HG03558 (cell line): ENCODE measurements at regions not wholly inside any gene's neighbourhood (a gene's known extent, or its start where the extent isn't known, plus 50 kb on each side); places are given as distances from the start of the nearest gene placed in this dataset.

Experiments used
- ATAC-seq: cut with Tn5 transposase; IDR thresholded peaks from one replicate; pipeline ENCODE4 v1.9.1; 2021; ENCODE audit warnings: moderate number of reproducible peaks; ENCODE audit not compliant: unreplicated experiment; ENCODE audit errors: extremely low read depth

DNA sequence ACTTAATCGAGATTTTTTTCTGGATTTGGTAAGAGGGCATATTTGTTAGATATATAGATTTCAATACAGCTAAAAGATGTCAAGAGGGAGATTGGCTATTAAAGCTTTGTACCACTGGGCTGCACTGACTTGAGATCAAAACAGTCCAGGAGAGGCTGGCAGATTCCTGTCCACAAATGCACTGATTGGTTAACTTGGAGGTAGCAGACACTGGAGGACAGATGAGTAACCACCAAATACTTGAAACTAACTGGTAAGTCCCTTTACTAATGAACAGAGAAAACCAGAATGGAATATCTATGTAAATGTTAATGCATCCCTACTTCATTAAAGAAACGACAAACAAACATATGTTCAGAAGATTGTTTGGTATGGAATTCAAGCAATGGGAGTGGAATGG lies 416.6 kb downstream of the LRIG3 start:
- ATAC-seq, result no peak

DNA sequence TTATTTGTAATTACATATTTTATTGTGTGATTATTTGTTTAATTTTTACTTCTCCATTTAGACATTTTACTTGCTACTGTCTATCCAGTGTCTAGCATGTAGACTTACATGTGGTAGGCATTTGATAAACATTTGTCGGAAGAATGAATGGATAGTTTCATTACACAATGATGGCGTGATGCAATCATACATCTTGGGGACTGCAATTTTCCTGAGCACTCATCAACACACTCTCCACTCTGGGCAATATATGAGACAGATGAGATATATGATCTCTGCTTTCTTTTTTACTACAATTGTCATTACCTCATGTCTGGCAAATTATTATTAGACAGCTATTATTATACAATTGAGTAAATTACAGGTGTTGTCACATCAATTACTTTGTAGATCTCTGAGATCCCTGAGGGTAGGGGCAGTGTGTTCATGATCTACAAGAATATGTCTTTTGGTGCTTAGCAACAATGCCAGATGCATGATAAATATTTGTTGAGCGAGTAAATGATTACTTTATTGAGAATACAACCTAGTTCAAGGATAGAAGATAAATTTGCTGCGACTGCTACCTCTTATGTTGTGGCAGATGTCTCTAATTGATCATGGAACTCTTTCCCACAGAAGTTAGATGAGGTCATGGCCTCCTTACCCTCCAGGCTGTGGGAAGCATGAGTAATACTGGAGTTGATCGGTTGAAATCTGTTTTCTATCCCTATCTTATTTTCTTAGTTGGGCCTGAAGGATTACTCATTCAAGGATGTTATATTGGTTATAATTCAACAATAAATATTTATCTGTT lies 416.0 kb downstream of the LRIG3 start:
- ATAC-seq, result no peak

DNA sequence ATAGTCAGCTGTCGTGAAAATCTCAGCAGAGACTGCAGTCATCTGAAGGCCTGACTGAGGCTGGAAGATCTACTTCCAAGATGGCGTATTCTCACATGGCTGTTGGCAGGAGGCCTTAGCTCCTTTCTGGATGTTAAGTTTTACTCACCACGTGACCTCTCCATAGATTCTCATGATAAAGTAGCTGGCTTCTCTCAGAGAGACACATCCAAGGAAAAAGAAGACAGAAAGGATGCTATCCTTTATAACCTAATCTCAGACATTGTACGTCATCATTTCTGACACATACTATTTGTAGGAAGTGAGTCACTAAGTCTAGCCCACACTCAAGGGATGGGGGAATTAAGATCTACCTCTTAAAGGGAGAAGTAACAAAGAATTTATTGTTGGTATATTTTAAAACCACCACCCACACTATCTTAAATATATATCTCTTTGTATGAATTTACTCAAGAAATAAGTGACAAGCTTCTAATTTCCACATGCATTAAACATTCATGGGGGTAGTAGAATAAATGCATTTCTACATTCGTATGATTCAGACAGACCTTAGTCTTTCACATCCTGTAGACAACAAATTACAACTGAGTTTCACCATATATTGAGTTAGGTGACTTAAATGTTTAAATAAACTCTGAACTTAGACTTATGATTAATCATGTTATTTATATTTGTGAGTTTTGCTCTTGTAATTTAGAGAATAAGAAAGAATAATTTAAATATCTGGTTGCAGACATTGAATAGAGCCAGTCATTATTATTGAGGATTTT lies 411.0 kb downstream of the LRIG3 start:
- ATAC-seq, result no peak

DNA sequence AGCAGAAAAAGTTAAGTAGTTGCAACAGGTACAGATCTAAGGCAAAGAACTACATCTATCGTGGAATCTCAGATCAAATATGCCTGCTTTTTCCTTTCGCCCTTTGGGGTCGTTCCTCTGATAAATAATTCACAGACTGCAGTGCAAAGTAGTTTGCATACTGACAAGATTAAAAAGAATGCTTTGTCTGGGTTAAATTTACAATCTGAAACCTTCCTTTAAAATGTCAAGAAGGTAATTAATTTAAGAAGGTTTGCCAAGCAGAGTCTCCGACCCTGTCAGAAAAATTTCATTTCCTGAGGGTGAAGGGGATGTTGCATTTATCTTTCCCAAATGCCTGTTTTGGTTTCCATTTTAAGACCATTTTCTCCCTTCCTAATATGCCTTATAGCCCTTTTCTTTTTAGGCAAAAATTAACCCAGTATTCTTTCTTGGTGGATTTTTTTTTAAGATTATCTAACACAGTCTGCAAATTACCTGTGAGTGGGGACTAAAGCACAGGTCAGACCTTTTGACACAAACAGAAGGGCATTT lies 406.9 kb downstream of the LRIG3 start:
- no peak for ATAC-seq

DNA sequence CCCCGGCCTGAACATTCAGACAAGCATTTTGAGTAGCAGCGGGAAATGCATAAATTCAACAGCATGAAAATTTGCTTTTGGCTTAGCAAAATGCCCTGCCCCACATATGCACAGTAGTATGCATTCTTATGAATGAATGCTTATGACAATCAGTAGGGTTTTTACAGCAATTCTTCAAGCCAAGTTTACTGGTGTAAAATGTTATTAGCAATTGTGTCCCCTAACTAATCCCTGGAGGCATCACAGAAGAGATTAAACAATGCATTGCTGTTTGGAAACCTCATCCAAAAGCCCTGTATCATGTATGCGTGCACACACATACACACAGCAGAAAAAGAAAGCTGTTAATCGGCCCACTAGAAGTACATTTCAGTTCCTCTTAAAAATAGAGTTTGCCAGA lies 406.5 kb downstream of the LRIG3 start:
- no peak for ATAC-seq

DNA sequence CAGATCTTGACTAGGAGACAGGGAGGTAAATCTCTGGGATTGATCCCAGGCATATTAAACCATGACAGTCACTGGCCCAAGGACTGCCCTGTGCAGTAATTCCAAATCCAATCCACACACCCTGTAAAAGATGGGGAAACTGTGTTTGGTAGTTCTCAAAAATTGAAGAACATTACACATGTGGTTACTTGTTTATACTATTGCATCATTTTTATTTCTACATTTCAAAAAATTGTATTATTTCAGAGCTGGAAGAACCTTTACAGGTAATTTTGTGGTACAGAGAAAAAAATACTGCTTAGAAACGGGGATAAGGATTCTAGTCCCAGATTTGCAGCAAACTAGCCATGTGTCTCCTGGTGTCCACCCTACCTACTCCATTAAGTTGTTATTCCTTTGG lies 400.5 kb downstream of the LRIG3 start:
- no peak for ATAC-seq

DNA sequence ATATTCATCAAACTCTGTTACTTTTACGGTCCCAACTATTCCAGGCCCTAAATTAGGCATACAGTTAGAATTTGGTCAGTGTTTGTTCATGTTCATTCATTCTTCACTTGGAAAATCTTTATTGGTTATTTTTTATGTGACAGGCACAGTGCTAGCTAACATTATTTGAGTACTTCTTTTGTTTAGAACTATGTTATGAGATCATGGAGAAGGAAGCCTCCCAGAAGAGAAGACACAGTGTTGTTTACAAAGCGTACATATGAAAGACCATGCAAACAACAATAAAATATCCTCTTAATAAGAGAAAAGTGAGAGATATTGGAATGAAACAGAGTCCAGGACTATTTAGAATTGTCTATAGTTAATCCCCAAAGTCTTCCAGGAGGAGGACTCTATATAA lies 399.2 kb downstream of the LRIG3 start:
- no peak for ATAC-seq

DNA sequence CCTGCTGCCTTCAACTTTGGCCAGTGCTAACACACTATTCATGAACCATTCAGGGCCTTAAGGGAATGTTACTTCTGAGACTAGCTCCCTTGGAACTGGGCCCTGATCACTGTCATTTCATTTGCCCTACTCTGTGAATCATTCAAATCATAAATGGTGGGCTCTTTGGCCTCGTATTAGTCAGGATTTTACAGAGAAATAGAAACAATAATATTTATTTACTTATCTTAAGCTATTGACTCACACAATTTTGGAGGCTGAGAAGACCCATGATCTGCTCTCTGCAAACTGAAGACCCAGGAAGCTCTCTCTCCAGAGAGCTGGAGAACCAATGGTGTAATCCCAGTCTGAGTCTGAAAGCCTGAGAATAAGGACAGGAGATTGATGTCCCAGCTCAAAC lies 398.5 kb downstream of the LRIG3 start:
- ATAC-seq, result no peak

DNA sequence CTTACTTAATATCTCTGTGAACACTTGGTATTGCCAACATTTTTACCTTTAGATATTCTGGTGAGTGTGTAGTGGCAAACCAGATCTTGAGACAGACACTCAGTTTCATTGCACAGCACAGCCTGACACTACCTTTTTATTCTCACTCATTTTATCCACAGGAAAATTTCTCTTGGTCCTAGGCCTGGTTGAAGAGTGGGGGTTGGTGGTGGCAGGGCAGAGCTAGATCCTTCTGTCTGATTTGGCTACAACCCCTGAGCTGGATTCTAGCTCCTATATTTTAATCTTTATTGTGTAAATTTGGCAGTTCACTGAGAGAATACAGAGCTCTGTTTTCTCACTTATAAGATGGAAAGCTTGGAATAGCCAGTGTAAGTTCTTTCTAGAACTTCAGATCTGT lies 396.9 kb downstream of the LRIG3 start:
- no peak for ATAC-seq

DNA sequence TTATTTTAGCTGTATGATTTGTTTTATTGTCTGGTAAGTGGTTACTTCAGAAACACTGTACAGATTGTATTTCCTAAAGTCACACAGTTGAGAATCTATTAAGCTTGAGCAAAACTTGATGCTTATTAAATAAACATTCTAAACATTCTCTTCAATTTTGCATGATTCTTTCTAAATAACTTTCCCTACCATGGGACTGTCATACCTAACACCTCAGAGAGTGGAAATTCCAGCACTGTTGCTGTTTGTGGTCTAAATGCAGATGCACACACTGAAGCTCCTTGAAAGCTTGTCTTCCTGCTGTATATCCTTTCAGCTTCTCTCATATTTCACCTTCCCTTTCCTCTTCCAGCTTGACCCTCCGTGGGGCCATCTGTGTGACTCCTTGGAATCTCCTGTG lies 392.0 kb downstream of the LRIG3 start:
- ATAC-seq, result no peak

DNA sequence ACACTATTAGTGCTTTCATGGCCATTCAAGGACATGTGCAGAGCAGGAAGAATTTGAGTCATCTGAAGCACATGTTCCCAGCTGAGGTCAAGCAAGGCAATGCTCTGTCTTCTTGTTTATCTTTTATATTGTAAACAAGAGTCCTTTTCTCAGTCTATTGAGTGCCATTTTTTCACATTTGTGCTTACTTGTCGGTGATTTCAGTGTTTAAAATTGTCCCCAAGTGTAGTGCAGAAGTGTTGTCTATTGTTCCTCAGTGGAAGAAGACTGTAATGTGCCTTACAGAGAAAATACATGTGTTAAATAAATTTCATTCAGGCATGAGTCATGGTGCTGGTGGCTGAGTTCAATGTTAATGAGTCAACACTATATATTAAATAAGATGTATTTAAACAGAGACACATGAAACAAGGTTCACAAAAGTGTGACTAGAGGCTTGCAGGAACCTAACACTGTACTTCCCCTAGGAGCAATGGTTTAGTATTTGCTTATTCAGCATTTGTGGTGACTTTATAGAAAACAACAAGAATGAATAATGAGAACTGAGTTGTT lies 391.1 kb downstream of the LRIG3 start:
- ATAC-seq, result no peak

DNA sequence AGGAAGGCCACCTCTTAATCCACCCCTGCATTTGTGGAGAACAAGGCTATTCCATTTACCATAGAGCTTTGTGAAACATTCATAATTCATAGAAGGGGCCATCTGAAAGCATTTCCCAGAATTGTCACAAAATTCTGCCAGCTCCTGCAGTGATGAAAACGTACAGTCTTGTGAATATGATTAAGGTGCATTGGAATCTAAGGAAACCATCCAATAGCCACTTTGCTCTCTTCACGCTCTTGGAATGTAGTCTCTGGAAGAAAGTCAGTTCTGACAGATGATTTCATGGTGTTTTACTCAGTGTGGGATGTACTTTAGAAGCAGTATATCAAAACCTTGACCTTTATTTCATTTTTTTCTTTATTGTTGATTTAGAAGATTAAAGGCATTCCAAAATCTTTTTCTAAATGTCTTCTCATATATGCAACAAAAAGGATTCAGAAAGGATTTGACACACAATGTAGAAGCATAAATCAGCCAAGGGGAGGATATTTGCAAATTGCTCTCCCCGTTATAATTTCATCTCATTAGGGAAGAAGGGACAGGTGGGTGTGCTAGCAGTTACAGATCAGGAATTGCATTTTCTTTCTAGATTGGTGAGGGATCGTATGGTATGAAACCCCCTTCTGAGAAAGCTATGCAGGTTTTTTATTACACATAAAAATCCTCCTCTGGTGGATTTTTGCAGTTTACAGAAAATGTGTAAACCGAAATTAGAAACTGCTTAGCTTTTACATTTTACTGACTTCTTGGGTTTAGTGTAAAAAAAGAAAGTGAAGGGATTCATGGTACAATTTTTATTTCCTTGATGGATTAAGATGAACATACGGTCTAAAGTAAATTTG lies 390.2 kb downstream of the LRIG3 start:
- no peak for ATAC-seq

DNA sequence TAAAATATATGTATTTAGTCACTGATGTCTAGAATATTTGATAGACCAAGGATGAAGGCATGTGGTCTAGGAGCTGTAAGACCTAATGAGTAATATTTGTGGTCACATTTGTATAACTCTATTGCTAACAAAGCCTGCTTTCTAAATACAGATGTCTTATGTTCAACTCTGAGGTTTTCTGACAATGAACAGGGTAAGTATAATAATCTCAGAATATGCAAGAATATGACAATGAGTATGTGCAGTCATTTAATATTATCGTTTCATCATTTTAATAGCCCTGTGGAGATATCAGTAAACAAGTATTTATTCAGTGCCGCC lies 389.6 kb downstream of the LRIG3 start:
- ATAC-seq, result no peak

DNA sequence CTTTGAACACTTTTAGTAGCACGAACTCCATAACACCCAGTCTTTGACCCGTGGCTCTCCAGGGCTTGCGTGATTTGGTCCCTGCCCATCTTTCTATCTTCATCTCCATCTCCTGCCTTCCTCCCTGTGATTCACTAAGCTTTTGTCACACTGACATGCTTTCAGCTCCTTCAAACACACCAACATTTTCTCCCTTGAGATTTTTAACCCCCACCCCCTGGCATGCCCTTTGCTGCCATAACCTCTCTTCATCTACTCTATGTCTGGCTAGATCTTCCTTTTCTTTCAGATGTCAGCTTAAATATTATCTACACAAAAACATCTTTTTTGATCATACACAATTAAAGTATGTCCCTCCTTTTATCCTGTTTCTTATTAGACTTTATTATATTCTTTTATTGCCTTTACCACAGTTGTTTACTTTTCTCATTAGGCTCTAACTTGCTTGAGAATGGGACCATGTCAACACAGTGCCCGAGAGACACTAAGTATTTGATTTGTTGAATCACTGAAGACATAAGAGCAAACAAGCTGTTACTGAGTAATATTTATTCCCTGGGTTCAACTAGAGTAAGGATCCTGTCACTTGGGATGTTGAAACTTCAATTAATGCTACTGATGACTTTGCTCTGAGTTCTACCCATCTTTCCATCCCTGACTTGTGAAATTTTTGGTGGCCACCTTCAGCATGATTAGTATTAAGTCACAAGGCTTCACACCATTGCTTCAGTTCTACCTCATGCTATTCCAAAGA lies 387.3 kb downstream of the LRIG3 start:
- ATAC-seq, result no peak

DNA sequence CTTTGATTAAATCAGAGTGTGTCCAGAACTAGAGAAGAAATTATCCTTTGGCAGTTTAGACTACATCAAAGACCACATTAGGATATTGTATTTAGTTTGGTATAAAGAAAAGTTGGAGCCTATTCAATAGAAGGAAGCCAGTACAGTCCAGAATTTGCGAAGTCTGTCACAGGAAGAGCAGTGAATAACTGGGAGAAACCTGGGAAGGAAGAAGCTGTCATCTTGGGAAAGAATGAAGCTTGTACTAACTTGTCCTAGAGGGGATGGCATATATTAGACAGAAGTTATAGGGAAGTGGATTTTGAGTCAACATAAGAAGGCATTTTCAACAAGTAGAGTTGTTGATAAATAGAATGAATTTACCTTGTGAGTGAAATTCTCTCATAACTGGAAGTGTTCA lies 386.7 kb downstream of the LRIG3 start:
- no peak for ATAC-seq

DNA sequence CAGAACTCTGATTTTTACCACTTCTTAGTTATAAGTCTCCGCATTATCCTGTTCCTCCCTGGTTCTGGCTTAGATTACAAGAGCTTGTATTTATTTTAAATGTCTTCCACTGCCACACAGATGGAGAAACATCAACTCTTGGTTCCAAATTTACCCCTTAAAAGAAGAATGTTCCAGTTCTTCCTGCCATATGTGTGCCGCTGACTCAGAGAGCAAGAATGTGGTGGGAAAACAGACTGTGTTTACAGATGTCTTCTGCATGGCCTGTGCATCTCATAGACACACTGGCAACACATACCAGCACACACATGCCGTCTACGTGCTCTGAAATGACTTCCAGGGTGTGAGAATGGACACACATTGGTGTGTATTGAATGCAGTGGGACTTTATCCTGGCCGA lies 383.0 kb downstream of the LRIG3 start:
- no peak for ATAC-seq

DNA sequence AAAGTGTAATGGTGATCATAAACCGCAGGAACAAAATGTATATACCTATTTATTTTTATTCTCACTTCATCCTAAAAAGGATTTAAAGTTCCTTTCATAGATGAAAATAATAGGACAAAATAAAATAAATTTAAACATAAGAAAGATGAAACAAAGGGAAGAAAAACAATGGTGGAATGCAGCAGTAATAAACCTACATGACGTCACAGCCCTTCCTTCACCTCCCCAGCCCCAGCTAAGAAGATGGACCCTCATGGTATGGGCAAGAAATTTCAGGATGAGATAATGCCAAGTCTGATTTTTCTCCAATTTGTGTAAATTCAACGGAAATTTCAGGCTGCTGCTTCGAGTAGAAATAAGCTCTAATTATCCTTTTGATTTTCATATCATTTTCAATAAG lies 381.0 kb downstream of the LRIG3 start:
- ATAC-seq, result no peak

DNA sequence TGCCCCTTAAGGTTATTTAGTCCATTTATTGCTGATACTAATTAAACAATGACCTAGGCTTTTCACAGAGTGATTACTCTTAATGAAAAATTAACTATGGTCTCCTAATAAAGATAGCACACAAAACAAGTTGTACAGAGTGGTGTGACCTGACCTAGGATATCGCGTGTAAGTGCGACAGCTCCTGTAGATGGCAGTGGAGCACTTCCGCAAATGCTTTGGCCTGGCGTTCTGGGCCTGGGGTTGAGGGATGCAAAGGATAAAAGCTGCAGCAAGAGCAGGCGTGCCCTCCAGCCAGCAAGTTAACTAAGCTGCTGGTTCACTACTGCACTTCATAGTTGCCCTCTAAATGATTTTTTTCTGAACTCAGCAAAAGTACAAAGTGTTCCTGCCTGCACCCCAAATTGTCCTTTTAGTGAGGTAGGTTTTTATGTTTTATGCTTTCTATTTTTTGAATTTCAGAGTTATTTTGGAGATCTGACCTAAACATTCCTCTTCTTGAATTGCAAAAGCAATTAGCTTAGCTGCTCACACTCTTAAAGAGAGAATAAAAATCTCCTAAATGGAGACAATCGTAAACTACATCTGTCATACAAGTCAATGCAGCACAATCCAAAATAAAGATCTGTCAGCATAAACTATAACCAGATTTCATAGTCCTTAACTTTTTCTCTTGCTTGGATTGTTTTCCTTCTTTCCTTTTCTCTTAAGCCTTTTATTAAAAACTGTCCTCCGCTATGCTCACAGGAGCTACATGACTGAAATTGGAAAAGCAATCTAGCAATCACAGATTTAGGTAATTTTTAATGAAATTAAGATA lies 379.6 kb downstream of the LRIG3 start:
- ATAC-seq, result no peak

DNA sequence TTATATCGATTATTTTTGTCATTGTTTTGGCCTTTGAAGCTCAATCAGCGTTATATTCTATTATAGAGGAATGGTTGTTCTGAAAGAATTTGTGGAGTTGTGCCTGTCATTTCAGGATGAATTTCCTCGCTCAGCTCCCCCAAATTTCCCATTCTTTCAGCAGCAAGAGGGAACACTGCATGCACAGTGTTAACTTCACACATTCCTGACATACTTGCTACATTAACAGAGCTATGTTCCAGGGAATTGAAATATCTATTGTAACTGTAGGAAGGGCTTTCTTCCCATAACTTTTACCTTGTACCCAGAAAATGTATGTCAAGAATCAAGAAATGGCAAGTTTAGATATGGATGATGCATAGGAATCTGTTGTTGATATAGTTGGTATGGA lies 379.0 kb downstream of the LRIG3 start:
- no peak for ATAC-seq
